Endothelial cell of umbilical vein (primary cell): ENCODE measurements at regions not wholly inside any gene's neighbourhood (a gene's known extent, or its start where the extent isn't known, plus 50 kb on each side); places are given as distances from the start of the nearest gene placed in this dataset.

Experiments
- BruUV-seq: library from RNA; stranded (reverse); fragments of 400-500 nt; replicated peaks from 2 replicates; lab custom pipeline; 2021; lab: Mats Ljungman, UMichigan
- CTCF ChIA-PET: fragments of 300-600, 350-600 bp; sonication (Branson Sonifier 250); formaldehyde crosslinking; loops from one replicate; lab custom pipeline; 2021; ENCODE audit warnings: antibody characterized with exemption, inconsistent platforms; lab: Charles Lee
- POLR2A ChIA-PET: fragments of 300-600, 350-600 bp; sonication (Branson Sonifier 250); formaldehyde crosslinking; loops from one replicate; lab custom pipeline; 2021; ENCODE audit warnings: antibody characterized with exemption, inconsistent platforms; lab: Charles Lee
- DNase-seq: peaks from one replicate; pipeline ENCODE4 v3.0.0-alpha.2; 2011; ENCODE audit warnings: low read depth, low spot score
- FAIRE-seq: peaks from 2 replicates; lab custom pipeline; 2011; peaks lifted over from hg19 to GRCh38; lab: Jason Lieb, UNC
- H2AFZ ChIP-seq: 2 replicates; pipeline ENCODE4 v1.6.0; 2012; ENCODE audit warnings: low read depth, low read length, control low read depth, inconsistent platforms
- H3K27ac ChIP-seq: 2 replicates; pipeline ENCODE4 v1.5.1; 2011; ENCODE audit warnings: low read depth, mild to moderate bottlenecking, control low read depth, low read length, moderate library complexity; ENCODE audit not compliant: insufficient read depth
- H3K27me3 ChIP-seq, 2 experiments: 2 replicates each; pipeline versions ENCODE4 v1.6.0 to v1.6.1; 2011; ENCODE audit warnings: low read length in 2 of 2, mixed read lengths in 1 of 2; ENCODE audit not compliant: control insufficient read depth in 2 of 2, insufficient read depth in 2 of 2
- H3K36me3 ChIP-seq, 2 experiments: 2 replicates in 1 of 2; 3 replicates in 1 of 2; pipeline ENCODE4 v1.5.1; 2011; ENCODE audit warnings: low read length in 2 of 2, mild to moderate bottlenecking in 1 of 2, moderate library complexity in 1 of 2; ENCODE audit not compliant: control insufficient read depth in 2 of 2, insufficient read depth in 2 of 2; ENCODE audit errors: extremely low read depth in 1 of 2
- H3K4me1 ChIP-seq: 3 replicates; pipeline ENCODE4 v1.5.1; 2011; ENCODE audit warnings: mild to moderate bottlenecking, low read length; ENCODE audit not compliant: control insufficient read depth, insufficient read depth; ENCODE audit errors: extremely low read depth
- H3K4me2 ChIP-seq: 2 replicates; pipeline ENCODE4 v1.6.1; 2011; ENCODE audit warnings: low read length, control low read depth, mixed read lengths; ENCODE audit not compliant: insufficient read depth
- H3K4me3 ChIP-seq, 3 experiments: fragments of 200-600 bp in 1 of 3; sonication (generic), shearing (Covaris generic) in 1 of 3; replicated peaks in 1 of 3; 2 replicates each; pipeline ENCODE4 v1.5.1; 2011 to 2016; ENCODE audit warnings: control low read depth in 3 of 3, low read length in 3 of 3, mild to moderate bottlenecking in 2 of 3, inconsistent platforms in 1 of 3, low read depth in 1 of 3, moderate library complexity in 1 of 3; ENCODE audit not compliant: insufficient read depth in 1 of 3
- H3K79me2 ChIP-seq: 2 replicates; pipeline ENCODE4 v1.6.0; 2012; ENCODE audit warnings: low read length, inconsistent platforms; ENCODE audit not compliant: control insufficient read depth, insufficient read depth
- H3K9ac ChIP-seq: replicated peaks from 2 replicates; pipeline ENCODE3; 2011; ENCODE audit warnings: low read length, control low read depth; ENCODE audit not compliant: insufficient read depth; ENCODE audit errors: extremely low read depth
- H3K9me1 ChIP-seq: replicated peaks from 3 replicates; pipeline ENCODE4 v1.6.0; 2011; ENCODE audit warnings: mild to moderate bottlenecking, low read length; ENCODE audit not compliant: control insufficient read depth, insufficient read depth; ENCODE audit errors: extremely low read depth
- H3K9me3 ChIP-seq: replicated peaks from 2 replicates; pipeline ENCODE4 v1.5.1; 2012; ENCODE audit warnings: low read length, inconsistent platforms; ENCODE audit not compliant: control insufficient read depth, insufficient read depth
- H4K20me1 ChIP-seq: replicated peaks from 2 replicates; pipeline ENCODE3; 2011; ENCODE audit warnings: mild to moderate bottlenecking, low read length; ENCODE audit not compliant: control insufficient read depth, insufficient read depth; ENCODE audit errors: extremely low read depth
- EZH2 ChIP-seq: IDR thresholded peaks from 2 replicates; pipeline ENCODE4 v1.6.1; 2012; ENCODE audit warnings: borderline replicate concordance, low read depth, mild to moderate bottlenecking, moderate library complexity, low read length, inconsistent platforms; ENCODE audit not compliant: severe bottlenecking
- FOS ChIP-seq: IDR thresholded peaks from 2 replicates; pipeline ENCODE4 v1.6.1; 2011; ENCODE audit warnings: mild to moderate bottlenecking, low read length, moderate library complexity, borderline replicate concordance; ENCODE audit not compliant: insufficient read depth
- GATA2 ChIP-seq: IDR thresholded peaks from 2 replicates; pipeline ENCODE4 v1.7.0; 2011; ENCODE audit warnings: low read depth, mild to moderate bottlenecking, moderate library complexity, mixed read lengths, low read length; ENCODE audit not compliant: insufficient read length, insufficient read depth
- JUN ChIP-seq: IDR thresholded peaks from 2 replicates; pipeline ENCODE4 v1.6.1; 2011; ENCODE audit warnings: borderline replicate concordance, low read depth; ENCODE audit not compliant: insufficient read length, insufficient read depth
- MYC ChIP-seq: IDR thresholded peaks from one replicate; pipeline ENCODE4 v1.6.1; 2011; ENCODE audit warnings: mild to moderate bottlenecking, low read depth, low read length
- POLR2A ChIP-seq: IDR thresholded peaks from 2 replicates; pipeline ENCODE4 v1.6.1; 2012; ENCODE audit warnings: low read depth, mild to moderate bottlenecking, control low read depth, low read length
- POLR2AphosphoS5 ChIP-seq: IDR thresholded peaks from 2 replicates; pipeline ENCODE4 v1.6.1; 2012; ENCODE audit warnings: low read depth, mild to moderate bottlenecking, control low read depth, low read length, moderate library complexity; ENCODE audit not compliant: insufficient read depth
- dilution Hi-C: fragments of 300-500 bp; cut with MboI; formaldehyde crosslinking; loops from one replicate; pipeline ENCODE4 v1.15.0; 2019; ENCODE audit warnings: low sequenced_read_pairs; ENCODE audit not compliant: extremely low pct_ligation_motif_present
- intact Hi-C: fragments of 100-400 bp; cut with micrococcal nuclease; formaldehyde crosslinking; loops from one replicate; pipeline ENCODE4 v1.10.0; 2022
- TF ChIP-seq, protein P1 (sequence below): IDR thresholded peaks from 2 replicates; pipeline ENCODE4 v1.6.1; 2011; ENCODE audit not compliant: insufficient read depth, insufficient read length
- TF ChIP-seq, protein P2 (sequence below), 2 donors: IDR thresholded peaks; 1 replicate in 1 of 2; 2 replicates in 1 of 2; pipeline ENCODE4 v1.5.1; 2011; ENCODE audit warnings: low read length in 2 of 2, mild to moderate bottlenecking in 2 of 2, moderate library complexity in 2 of 2, control low read depth in 1 of 2, inconsistent platforms in 1 of 2, low read depth in 1 of 2; ENCODE audit not compliant: insufficient read depth in 1 of 2; ENCODE audit errors: extremely low read depth in 1 of 2

DNA sequence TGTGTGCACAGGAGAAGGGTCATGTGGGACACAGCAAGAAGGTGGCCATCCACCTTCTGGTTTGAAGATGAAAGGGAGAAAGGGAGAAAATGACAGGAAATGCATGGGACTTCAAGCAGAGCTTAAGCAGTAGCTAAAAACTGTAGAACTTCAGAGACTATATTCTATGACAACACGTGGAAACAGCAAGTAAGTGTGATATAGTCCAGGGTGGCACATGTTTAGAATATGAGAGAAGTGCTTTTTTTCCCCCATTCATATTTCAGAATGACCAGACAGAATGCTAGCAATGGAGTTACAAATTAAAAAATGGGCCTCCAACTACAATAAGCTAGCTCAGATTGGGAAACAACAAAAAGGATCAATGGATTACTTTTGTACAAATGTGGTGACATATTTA lies 1042.2 kb downstream of the TMEM182 start:
- H3K9me3 ChIP-seq, result peaks cover 9% of the 10 kb centered on the region
- POLR2A ChIA-PET, result no interaction called here
- CTCF ChIA-PET, result no interaction called here

More for the DNA sequence above, 1042.2 kb downstream of the TMEM182 start:
- DNase-seq (no peak), FAIRE-seq (no peak)
- no peaks in the 10 kb centered on the region for H3K9me1 ChIP-seq
- no peaks in the 10 kb centered on the region for H3K36me3 ChIP-seq
- no peaks in the 10 kb centered on the region for H3K4me1 ChIP-seq
- TF ChIP-seq, protein P1, sequence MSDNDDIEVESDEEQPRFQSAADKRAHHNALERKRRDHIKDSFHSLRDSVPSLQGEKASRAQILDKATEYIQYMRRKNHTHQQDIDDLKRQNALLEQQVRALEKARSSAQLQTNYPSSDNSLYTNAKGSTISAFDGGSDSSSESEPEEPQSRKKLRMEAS, result no peak
- TF ChIP-seq GATA2 (no peak), EZH2 (no peak), MYC (no peak), JUN (no peak), POLR2A (no peak), POLR2AphosphoS5 (no peak), FOS (no peak)
- TF ChIP-seq, protein P2, sequence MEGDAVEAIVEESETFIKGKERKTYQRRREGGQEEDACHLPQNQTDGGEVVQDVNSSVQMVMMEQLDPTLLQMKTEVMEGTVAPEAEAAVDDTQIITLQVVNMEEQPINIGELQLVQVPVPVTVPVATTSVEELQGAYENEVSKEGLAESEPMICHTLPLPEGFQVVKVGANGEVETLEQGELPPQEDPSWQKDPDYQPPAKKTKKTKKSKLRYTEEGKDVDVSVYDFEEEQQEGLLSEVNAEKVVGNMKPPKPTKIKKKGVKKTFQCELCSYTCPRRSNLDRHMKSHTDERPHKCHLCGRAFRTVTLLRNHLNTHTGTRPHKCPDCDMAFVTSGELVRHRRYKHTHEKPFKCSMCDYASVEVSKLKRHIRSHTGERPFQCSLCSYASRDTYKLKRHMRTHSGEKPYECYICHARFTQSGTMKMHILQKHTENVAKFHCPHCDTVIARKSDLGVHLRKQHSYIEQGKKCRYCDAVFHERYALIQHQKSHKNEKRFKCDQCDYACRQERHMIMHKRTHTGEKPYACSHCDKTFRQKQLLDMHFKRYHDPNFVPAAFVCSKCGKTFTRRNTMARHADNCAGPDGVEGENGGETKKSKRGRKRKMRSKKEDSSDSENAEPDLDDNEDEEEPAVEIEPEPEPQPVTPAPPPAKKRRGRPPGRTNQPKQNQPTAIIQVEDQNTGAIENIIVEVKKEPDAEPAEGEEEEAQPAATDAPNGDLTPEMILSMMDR (IDR thresholded peaks at IDR 0.05; ENCODE audit: extremely low read depth in 1 of 2, insufficient read depth in 1 of 2, low read depth in 1 of 2, low read length in 2 of 2), result no peak
- no peak overlapping the region for H3K4me3 ChIP-seq
- no peak overlapping the region for H3K4me2 ChIP-seq
- H3K27ac ChIP-seq, result no peak overlapping the region
- BruUV-seq, result no TSS peak
- dilution Hi-C loops, result no loop called here
- intact Hi-C loops, result no loop called here
- no peak overlapping the region for H2AFZ ChIP-seq
- H3K79me2 ChIP-seq, result no peaks in the 10 kb centered on the region
- no peak overlapping the region for H3K9ac ChIP-seq
- no peaks in the 10 kb centered on the region for H4K20me1 ChIP-seq
- no peaks in the 10 kb centered on the region for H3K27me3 ChIP-seq
